Activated T-cell treated with anti-CD3 and anti-CD28 coated beads, Interleukin-2, amount 50 U/mL, for 24 hours (primary cell): ENCODE measurements at regions not wholly inside any gene's neighbourhood (a gene's known extent, or its start where the extent isn't known, plus 50 kb on each side); places are given as distances from the start of the nearest gene placed in this dataset.

Experiments
- DNase-seq: peaks from one replicate; pipeline ENCODE4 v3.0.0-alpha.2; 2020
- H3K27ac Mint-ChIP-seq: 2 replicates; pipeline ENCODE4 v1.8.0; 2020; ENCODE audit warnings: mild to moderate bottlenecking, mixed read lengths
- H3K27me3 Mint-ChIP-seq: 2 replicates; pipeline ENCODE4 v1.8.0; 2020; ENCODE audit warnings: mixed read lengths
- H3K36me3 Mint-ChIP-seq: 2 replicates; pipeline ENCODE4 v1.8.0; 2020; ENCODE audit warnings: low read depth, mixed read lengths
- H3K4me1 Mint-ChIP-seq: 2 replicates; pipeline ENCODE4 v1.8.0; 2020; ENCODE audit warnings: low read depth, mixed read lengths
- H3K4me3 Mint-ChIP-seq: 2 replicates; pipeline ENCODE4 v1.8.0; 2020; ENCODE audit warnings: mild to moderate bottlenecking, moderate library complexity, mixed read lengths
- H3K9me3 Mint-ChIP-seq: 2 replicates; pipeline ENCODE4 v1.8.0; 2020; ENCODE audit warnings: mixed read lengths

DNA sequence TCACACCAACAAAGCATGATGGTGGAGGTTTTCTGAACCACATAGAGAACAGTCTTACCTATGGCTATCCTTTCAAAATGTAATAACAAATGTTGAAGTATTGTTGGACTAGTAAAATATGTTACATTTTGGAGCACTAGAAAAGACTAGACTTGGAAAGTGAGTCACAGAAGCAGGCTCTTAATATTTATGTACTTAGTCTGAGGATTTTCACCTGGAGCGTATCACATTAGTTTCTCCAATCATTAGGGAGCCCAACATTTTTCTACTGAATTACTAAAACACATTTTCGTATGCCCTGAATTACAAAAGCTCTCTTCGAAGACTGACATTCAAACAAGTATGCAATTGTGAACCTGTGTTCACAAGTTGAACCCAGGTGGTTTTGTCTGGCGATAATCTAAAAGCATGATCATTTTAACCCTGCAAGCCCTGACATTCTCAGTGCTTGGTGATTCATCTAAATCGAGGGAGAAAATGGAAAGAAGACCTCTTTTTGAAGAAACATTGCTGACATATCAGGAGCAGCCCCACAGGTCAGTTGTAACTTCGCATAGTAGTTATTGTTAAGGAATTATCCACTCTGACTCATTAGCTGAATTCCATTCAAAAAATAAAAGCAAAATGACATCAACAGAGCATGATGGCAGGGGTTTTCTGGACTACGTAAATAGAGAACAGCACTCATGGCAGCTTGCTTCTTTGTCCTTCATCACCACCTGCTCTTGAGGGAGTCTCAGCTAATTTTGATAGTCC lies 679.8 kb upstream of the NECTIN3 start:
- no peaks in the 10 kb centered on the region for H3K36me3 Mint-ChIP-seq
- H3K4me3 Mint-ChIP-seq = no peak overlapping the region
- no peaks in the 10 kb centered on the region for H3K9me3 Mint-ChIP-seq
- H3K4me1 Mint-ChIP-seq = no peaks in the 10 kb centered on the region
- DNase-seq = no peak
- H3K27ac Mint-ChIP-seq = no peak overlapping the region
- no peaks in the 10 kb centered on the region for H3K27me3 Mint-ChIP-seq

DNA sequence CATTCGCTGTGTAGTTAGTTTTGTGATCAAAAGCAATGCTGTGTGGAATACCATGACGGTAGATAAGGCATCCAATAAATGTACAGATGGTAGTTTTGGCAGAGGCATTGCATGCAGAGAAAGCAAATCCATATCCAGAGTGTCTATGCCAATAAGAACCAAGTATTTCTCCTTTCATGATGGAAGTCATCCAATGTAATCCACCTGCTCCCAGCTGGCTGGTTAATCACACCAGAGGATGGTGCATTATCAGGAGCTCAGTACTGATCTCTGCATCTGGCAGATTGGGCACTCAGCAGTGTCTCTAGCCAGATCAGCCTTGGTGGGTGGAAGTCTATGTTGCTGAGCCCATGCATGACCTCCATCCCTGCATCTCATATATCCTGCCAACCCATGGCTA lies 677.7 kb upstream of the NECTIN3 start:
- Mint-ChIP-seq H3K27ac (no peak overlapping the region), H3K36me3 (no peaks in the 10 kb centered on the region), H3K27me3 (no peaks in the 10 kb centered on the region), H3K9me3 (no peaks in the 10 kb centered on the region), H3K4me3 (no peak overlapping the region), H3K4me1 (no peaks in the 10 kb centered on the region)
- no peak for DNase-seq

DNA sequence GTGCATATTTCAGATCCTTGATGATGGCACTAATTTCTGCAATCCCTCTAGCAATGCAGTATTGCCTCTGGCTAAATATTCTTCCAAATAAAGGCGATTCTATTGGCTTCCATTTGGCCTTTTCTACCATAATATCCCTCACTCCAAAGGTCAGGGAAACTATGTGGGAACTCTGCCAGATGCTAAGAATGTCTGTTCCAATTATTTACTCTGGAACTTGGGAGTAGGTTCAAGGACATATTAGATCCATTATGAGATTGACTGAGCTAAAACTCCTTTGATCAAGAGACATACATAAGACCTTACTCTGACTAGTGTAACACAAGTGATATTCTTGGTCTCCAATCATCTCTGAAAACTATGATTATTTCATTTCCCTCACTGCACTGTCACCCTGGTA lies 674.5 kb upstream of the NECTIN3 start:
- H3K4me1 Mint-ChIP-seq = no peaks in the 10 kb centered on the region

DNA sequence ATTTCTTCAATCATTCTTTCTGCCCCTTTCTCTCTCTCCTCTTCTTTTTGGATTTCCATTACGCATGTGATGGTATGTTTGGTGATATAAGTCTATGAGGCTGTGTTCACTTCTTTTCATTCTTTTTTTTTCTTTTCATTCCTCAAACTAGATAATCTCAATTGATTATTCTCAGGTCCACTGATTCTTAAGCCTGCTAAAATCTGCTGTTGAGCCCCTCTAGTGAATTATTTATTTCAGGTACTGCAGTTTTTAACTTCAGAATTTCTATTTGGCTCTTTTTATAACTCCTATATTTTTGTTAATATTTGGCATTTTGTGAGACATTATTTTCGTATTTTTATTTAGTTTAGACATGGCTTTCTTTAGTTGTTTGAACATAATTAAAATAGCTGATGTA lies 671.3 kb upstream of the NECTIN3 start:
- Mint-ChIP-seq H3K27ac (no peak overlapping the region), H3K36me3 (no peaks in the 10 kb centered on the region), H3K27me3 (no peaks in the 10 kb centered on the region), H3K4me1 (no peaks in the 10 kb centered on the region), H3K4me3 (no peak overlapping the region), H3K9me3 (peaks cover 5% of the 10 kb centered on the region)
- no peak for DNase-seq

More for the DNA sequence above, 674.5 kb upstream of the NECTIN3 start:
- peaks cover 5% of the 10 kb centered on the region for H3K9me3 Mint-ChIP-seq
- no peaks in the 10 kb centered on the region for H3K27me3 Mint-ChIP-seq
- H3K4me3 Mint-ChIP-seq = no peak overlapping the region
- no peak overlapping the region for H3K27ac Mint-ChIP-seq
- H3K36me3 Mint-ChIP-seq = no peaks in the 10 kb centered on the region
- no peak for DNase-seq

DNA sequence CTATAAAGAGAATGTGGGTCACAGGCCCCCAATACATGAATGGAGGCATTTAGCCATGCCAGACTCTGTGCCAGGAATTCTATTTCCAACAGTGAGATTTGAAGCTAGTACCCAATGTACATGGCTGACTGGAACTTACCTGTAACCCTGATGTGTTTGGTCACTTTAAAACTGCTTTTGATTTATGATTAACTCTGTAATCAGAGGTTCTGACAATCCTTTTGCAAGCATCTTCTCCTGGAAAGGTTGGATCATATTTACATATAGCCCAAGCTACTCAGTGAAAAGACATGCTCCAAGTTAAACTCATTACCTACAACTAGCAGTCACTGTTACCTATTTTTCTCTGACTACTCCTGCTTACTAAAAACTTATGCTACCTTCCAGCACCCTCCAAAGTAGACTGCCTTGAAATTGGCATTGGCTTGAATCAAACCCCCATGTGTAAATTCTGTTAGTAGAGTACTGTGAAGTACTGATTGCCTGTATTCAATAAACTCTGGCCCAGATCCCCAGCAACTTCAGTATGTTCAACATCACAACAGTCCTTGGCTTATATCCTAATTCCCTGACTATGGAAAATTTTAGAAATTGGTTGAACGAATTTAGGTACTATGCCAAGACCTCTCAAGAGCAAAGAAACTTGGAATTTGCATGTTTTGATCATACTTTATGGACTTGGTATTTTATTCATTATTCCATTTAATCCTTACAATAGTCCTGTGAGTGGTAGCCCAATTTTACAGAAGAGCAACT lies 665.6 kb upstream of the NECTIN3 start:
- Mint-ChIP-seq H3K4me3 (no peak overlapping the region), H3K4me1 (no peaks in the 10 kb centered on the region), H3K9me3 (no peaks in the 10 kb centered on the region), H3K36me3 (no peaks in the 10 kb centered on the region), H3K27me3 (no peaks in the 10 kb centered on the region), H3K27ac (no peak overlapping the region)
- no peak for DNase-seq

DNA sequence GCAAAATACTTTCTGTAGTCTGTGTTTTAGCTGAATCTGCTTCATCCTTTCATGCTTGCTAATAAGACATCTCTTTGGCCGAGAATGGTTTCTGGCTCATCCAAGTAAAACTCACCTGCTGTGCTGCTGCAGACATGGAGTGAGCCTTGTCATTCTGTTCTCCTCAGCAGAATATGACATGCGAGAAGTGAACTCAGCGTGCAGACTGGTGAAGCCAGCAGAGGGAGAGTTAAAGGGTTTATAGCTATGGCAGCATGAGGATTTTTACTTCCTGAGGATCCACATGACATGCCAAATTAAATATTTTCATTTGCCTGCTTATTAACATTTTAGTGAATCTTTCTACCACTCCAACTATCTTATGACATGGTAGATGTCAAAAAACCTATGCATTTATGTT lies 658.4 kb upstream of the NECTIN3 start:
- Mint-ChIP-seq H3K27ac (no peak overlapping the region), H3K36me3 (no peaks in the 10 kb centered on the region), H3K4me3 (no peak overlapping the region), H3K9me3 (no peaks in the 10 kb centered on the region), H3K4me1 (no peaks in the 10 kb centered on the region), H3K27me3 (peaks cover 5% of the 10 kb centered on the region)
- DNase-seq = no peak

DNA sequence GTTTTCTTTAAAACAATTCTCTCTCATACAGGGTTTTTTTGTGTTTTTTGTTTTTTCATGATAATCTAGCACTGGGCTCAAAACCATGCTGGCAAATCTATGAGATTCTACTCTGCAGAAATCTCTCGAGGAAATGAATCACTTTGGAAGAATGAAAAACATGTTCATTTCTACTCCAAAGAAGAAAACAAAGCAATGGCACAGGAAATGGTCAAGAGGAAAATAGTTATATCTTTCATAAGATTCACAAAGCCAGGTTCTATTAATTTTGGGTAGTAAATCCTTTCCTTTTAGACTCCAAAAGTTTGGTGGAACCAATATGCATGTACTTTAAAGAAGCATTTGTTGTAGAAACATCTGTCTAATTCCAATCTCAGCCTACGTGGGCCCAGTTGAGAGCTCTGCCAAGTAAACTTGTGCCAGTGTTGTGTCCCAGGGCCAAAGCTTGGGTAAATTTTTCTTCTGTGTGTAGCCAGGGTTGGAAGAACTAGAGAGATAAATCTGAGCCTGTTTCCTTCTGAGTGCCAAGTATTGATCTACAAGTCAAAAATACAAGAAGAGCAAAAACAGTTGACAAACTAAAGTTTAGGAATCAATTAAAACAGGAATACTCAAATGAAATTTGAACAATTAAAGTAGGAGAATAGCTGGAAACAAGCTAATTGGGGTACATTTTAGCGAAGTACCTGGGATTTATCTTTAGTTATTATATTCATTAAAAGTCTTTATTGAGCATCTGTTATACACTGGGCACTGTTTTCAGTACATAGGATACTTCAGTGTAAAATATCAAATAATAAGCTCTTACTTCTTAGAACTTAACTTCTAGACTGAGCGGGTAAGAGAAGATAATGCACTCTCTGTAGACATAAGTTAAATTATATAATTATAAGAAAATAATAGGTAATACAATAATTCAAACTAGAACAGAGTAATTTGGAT lies 657.5 kb upstream of the NECTIN3 start:
- H3K27me3 Mint-ChIP-seq = peaks cover 5% of the 10 kb centered on the region
- no peak overlapping the region for H3K27ac Mint-ChIP-seq
- no peak overlapping the region for H3K4me3 Mint-ChIP-seq
- DNase-seq = no peak
- H3K4me1 Mint-ChIP-seq = no peaks in the 10 kb centered on the region
- H3K36me3 Mint-ChIP-seq = no peaks in the 10 kb centered on the region
- no peaks in the 10 kb centered on the region for H3K9me3 Mint-ChIP-seq

DNA sequence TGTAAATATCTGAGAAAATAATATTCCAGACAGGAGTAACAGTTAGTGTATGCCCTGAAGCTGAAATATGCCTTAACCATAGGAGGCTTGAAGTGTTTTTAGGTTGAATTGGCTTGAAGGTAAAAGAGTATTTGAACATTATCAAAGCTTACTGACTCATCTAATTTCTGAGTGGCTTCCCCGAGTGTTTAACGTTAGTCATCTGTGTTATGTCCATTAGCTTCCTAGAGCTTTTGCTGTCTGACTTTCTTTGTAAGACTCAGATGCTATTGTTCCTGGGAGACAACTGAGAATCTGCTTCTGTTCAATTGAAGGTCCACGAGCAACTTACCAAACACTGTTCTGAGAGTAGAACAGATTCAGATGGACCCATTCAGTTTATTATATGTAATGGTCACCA lies 656.8 kb upstream of the NECTIN3 start:
- H3K4me3 Mint-ChIP-seq = no peak overlapping the region
- no peak for DNase-seq
- H3K4me1 Mint-ChIP-seq = no peaks in the 10 kb centered on the region
- H3K27ac Mint-ChIP-seq = no peak overlapping the region
- H3K27me3 Mint-ChIP-seq = peaks cover 5% of the 10 kb centered on the region
- no peaks in the 10 kb centered on the region for H3K9me3 Mint-ChIP-seq
- H3K36me3 Mint-ChIP-seq = no peaks in the 10 kb centered on the region

DNA sequence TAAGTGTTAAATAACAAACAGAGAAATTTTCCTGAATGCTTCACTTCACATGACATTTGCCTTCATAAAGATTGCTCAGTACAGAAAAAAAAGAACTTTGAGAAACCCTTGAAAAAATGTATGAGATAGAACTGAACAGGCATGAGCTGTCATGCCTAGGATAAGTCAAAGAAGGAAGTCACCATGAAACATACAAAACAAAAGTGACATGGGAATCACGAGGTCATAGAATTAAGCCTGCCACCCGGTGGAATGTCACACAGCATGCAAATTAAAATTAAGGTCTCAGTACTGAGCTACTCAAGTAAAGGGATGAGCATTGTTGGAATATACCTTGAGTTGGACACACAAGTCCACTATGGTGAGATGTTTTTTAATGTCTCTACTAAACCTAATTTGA lies 652.5 kb upstream of the NECTIN3 start:
- peaks cover 1% of the 10 kb centered on the region for H3K27me3 Mint-ChIP-seq
- H3K9me3 Mint-ChIP-seq = no peaks in the 10 kb centered on the region
- no peaks in the 10 kb centered on the region for H3K36me3 Mint-ChIP-seq
- H3K27ac Mint-ChIP-seq = no peak overlapping the region
- H3K4me3 Mint-ChIP-seq = no peak overlapping the region
- H3K4me1 Mint-ChIP-seq = peaks cover 2% of the 10 kb centered on the region
- no peak for DNase-seq

DNA sequence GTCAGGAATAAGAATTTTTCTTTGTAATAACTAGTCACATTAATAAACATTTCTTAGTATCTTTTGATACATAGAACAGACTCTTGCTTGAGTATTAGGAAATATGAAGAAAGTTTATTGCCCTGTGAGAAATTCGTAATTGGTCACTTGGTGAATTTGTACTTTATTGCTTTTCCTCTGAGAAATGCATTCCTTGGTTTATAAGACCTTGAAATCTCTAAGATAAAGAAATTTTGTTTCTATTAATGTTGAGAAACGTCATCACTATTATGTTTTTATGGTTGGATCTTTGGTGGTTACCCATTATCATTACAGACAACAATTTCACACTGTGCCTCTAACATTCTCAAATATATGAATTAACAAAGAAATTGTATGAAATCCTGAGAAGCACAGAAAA lies 652.0 kb upstream of the NECTIN3 start:
- Mint-ChIP-seq H3K27ac (no peak overlapping the region), H3K4me3 (no peak overlapping the region), H3K36me3 (no peaks in the 10 kb centered on the region), H3K9me3 (no peaks in the 10 kb centered on the region), H3K27me3 (no peaks in the 10 kb centered on the region), H3K4me1 (peaks cover 2% of the 10 kb centered on the region)
- DNase-seq = no peak

DNA sequence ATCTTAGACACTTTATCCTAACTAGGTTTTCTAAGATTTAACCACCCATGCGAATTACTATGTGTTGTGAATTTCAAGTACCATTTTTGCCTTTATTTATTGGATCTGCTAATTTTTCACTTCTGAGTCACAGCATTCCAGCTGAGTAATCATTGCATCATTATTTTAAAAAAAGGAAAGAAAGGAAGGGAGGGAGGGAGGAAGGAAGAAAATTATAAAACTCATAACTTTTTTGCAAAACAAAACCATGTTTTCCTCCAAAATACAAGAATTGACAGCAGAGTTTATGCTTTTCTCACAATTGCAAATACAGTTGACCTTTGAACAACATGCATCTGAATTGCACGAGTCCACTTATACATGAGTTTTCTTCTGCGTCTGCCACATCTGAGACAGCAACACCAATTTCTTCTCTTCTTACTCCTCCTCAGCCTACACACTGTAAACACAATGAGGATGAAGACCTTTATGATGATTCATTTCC lies 651.4 kb upstream of the NECTIN3 start:
- no peaks in the 10 kb centered on the region for H3K36me3 Mint-ChIP-seq
- no peak overlapping the region for H3K4me3 Mint-ChIP-seq
- no peaks in the 10 kb centered on the region for H3K27me3 Mint-ChIP-seq
- H3K27ac Mint-ChIP-seq = no peak overlapping the region
- DNase-seq = no peak
- no peaks in the 10 kb centered on the region for H3K9me3 Mint-ChIP-seq
- H3K4me1 Mint-ChIP-seq = peaks cover 2% of the 10 kb centered on the region

DNA sequence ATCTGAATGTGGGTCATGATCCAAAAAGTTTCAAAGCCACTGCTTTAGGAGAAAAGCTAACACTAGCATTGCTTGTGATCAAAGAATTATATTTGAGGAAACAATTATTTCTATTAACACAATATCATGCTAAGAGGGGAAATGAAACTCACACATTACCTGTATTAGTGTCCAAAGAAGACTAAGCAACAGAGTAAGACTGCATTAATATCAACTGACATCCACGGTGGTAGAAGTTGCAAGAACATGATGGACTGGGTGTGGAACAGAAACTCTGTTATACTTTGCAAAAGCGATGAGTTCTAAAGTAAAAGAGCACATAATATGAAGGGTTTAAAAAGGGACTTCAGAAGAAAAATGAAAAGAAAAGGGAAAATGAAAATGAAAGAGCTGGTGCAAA lies 648.3 kb upstream of the NECTIN3 start:
- Mint-ChIP-seq H3K4me1 (peaks cover 2% of the 10 kb centered on the region), H3K9me3 (no peaks in the 10 kb centered on the region), H3K27ac (no peak overlapping the region), H3K27me3 (peaks cover 3% of the 10 kb centered on the region), H3K36me3 (no peaks in the 10 kb centered on the region), H3K4me3 (no peak overlapping the region)
- DNase-seq = no peak

DNA sequence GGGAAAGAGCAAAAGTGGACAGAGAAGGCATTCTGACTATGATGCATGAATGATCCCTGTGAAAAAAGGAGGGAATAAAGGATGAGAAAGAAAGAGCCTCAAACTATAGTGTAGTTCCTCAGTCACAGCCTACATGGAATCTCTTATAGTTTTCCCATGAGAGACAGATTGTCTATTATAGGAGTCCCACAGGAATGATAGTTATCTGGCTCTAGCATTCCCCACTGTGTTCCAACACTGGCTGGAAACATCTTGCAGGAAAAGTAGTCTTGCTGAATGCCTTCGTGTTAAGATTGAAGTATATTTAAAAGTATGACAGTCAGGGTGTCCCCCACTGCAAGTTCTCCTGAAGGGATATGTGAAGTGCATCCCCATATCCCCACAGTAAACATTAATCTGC lies 641.5 kb upstream of the NECTIN3 start:
- Mint-ChIP-seq H3K27me3 (peaks cover 3% of the 10 kb centered on the region), H3K4me1 (no peaks in the 10 kb centered on the region), H3K4me3 (no peak overlapping the region), H3K27ac (no peak overlapping the region), H3K36me3 (no peaks in the 10 kb centered on the region), H3K9me3 (no peaks in the 10 kb centered on the region)
- no peak for DNase-seq

DNA sequence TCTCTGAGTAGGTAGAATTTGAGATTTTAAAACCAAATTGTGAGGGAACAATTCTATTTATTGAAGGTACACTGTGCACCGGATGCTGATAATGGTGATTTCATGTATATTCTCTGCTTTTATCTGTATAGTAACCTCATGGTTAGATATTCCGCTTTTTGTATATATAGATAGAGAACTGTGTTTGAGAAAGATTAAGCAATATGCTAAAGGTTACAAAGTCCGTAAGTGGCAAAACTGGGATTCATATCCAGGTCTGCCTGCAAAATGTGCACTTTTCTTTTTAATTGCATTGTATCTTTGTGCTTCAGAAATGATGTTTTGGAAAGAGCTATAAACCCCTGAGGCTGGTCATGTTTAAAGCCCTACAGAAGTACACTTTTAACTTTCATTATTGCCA lies 635.4 kb upstream of the NECTIN3 start:
- H3K9me3 Mint-ChIP-seq = no peaks in the 10 kb centered on the region
- no peaks in the 10 kb centered on the region for H3K36me3 Mint-ChIP-seq

More for the DNA sequence above, 635.4 kb upstream of the NECTIN3 start:
- Mint-ChIP-seq H3K4me1 (no peaks in the 10 kb centered on the region), H3K27ac (no peak overlapping the region), H3K27me3 (peaks cover 7% of the 10 kb centered on the region), H3K4me3 (no peak overlapping the region)
- no peak for DNase-seq
